Trophoblast cell (in vitro differentiated cells and primary cell): ENCODE measurements at regions not wholly inside any gene's neighbourhood (a gene's known extent, or its start where the extent isn't known, plus 50 kb on each side); places are given as distances from the start of the nearest gene placed in this dataset.
"Not testable (repeated sequence)": the region's sequence is repeated elsewhere in the genome, so short reads cannot be mapped to it uniquely, and the experiment has no call there.

ENCODE experiments used
- DNase-seq, 2 donors: peaks; one replicate each; pipeline ENCODE4 v3.0.0-alpha.2; 2016
- H2AFZ ChIP-seq: 2 replicates; pipeline ENCODE4 v1.6.1; 2013; ENCODE audit warnings: low read length, moderate library complexity, mild to moderate bottlenecking; ENCODE audit not compliant: insufficient read depth, poor library complexity
- H2AK5ac ChIP-seq: 2 replicates; pipeline ENCODE4 v1.6.1; 2013; ENCODE audit warnings: mild to moderate bottlenecking, low read length
- H2BK120ac ChIP-seq: 2 replicates; pipeline ENCODE4 v1.6.1; 2013; ENCODE audit warnings: low read length, mild to moderate bottlenecking, moderate library complexity; ENCODE audit not compliant: insufficient read depth, poor library complexity
- H2BK12ac ChIP-seq: 2 replicates; pipeline ENCODE4 v1.6.1; 2013; ENCODE audit warnings: mild to moderate bottlenecking, low read length, moderate library complexity
- H2BK5ac ChIP-seq: 2 replicates; pipeline ENCODE4 v1.6.1; 2013; ENCODE audit warnings: low read length, low read depth, moderate library complexity, mild to moderate bottlenecking; ENCODE audit not compliant: poor library complexity
- H3K14ac ChIP-seq: 2 replicates; pipeline ENCODE4 v1.6.1; 2013; ENCODE audit warnings: mild to moderate bottlenecking, low read length
- H3K18ac ChIP-seq: 2 replicates; pipeline ENCODE4 v1.6.1; 2013; ENCODE audit warnings: mild to moderate bottlenecking, low read length
- H3K23ac ChIP-seq: 2 replicates; pipeline ENCODE4 v1.6.1; 2013; ENCODE audit warnings: low read length
- H3K27ac ChIP-seq: 2 replicates; pipeline ENCODE4 v1.5.1; 2013; ENCODE audit warnings: low read depth, mild to moderate bottlenecking, inconsistent platforms, low read length, moderate library complexity
- H3K27me3 ChIP-seq: 2 replicates; pipeline ENCODE4 v1.6.1; 2013; ENCODE audit warnings: inconsistent platforms, mild to moderate bottlenecking, low read length, moderate library complexity; ENCODE audit not compliant: insufficient read depth
- H3K36me3 ChIP-seq, 2 experiments: 1 replicate in 1 of 2; 2 replicates in 1 of 2; pipeline ENCODE4 v1.6.1; 2013; ENCODE audit warnings: low read length in 2 of 2, mild to moderate bottlenecking in 2 of 2, moderate library complexity in 1 of 2; ENCODE audit not compliant: insufficient read depth in 2 of 2, control insufficient read depth in 1 of 2
- H3K4ac ChIP-seq: 2 replicates; pipeline ENCODE4 v1.6.1; 2013; ENCODE audit warnings: low read depth, mild to moderate bottlenecking, low read length, moderate library complexity
- H3K4me1 ChIP-seq, 2 experiments: 1 replicate in 1 of 2; 2 replicates in 1 of 2; pipeline ENCODE4 v1.6.1; 2013; ENCODE audit warnings: low read length in 2 of 2, mild to moderate bottlenecking in 2 of 2, moderate library complexity in 1 of 2; ENCODE audit not compliant: insufficient read depth in 2 of 2, control insufficient read depth in 1 of 2
- H3K4me2 ChIP-seq: 2 replicates; pipeline ENCODE4 v1.6.1; 2013; ENCODE audit warnings: inconsistent platforms, mild to moderate bottlenecking, low read length, moderate library complexity
- H3K4me3 ChIP-seq: 2 replicates; pipeline ENCODE4 v1.5.1; 2013; ENCODE audit warnings: mild to moderate bottlenecking, low read depth, low read length, inconsistent platforms
- H3K79me1 ChIP-seq: one replicate; pipeline ENCODE4 v1.6.1; 2013; ENCODE audit warnings: low read length
- H3K79me2 ChIP-seq: 2 replicates; pipeline ENCODE4 v1.6.1; 2013; ENCODE audit warnings: low read length, mild to moderate bottlenecking; ENCODE audit not compliant: control insufficient read depth, insufficient read depth, poor library complexity
- H3K9ac ChIP-seq: 2 replicates; pipeline ENCODE4 v1.6.1; 2013; ENCODE audit warnings: mild to moderate bottlenecking, low read length
- H3K9me3 ChIP-seq: 2 replicates; pipeline ENCODE4 v1.6.1; 2013; ENCODE audit warnings: low read depth, mild to moderate bottlenecking, control low read depth, inconsistent platforms, low read length; ENCODE audit not compliant: insufficient read depth
- H4K12ac ChIP-seq: 2 replicates; pipeline ENCODE4 v1.6.1; 2013; ENCODE audit warnings: low read depth, mild to moderate bottlenecking, low read length, moderate library complexity
- H4K8ac ChIP-seq: 2 replicates; pipeline ENCODE4 v1.6.1; 2013; ENCODE audit warnings: low read depth, mild to moderate bottlenecking, low read length, moderate library complexity
- H4K91ac ChIP-seq: one replicate; pipeline ENCODE4 v1.6.1; 2013; ENCODE audit warnings: low read depth, mild to moderate bottlenecking, low read length, moderate library complexity
- WGBS: extraction: QIAGEN DNeasy Blood & Tissue Kit; methylation state at CpG from one replicate; pipeline ENCODE4 v1.1.7; 2013; ENCODE audit warnings: missing lambda C conversion rate; ENCODE audit not compliant: insufficient read length, insufficient coverage; ENCODE audit errors: extremely low coverage; 5-methylcytosine and 5-hydroxymethylcytosine counted together

DNA sequence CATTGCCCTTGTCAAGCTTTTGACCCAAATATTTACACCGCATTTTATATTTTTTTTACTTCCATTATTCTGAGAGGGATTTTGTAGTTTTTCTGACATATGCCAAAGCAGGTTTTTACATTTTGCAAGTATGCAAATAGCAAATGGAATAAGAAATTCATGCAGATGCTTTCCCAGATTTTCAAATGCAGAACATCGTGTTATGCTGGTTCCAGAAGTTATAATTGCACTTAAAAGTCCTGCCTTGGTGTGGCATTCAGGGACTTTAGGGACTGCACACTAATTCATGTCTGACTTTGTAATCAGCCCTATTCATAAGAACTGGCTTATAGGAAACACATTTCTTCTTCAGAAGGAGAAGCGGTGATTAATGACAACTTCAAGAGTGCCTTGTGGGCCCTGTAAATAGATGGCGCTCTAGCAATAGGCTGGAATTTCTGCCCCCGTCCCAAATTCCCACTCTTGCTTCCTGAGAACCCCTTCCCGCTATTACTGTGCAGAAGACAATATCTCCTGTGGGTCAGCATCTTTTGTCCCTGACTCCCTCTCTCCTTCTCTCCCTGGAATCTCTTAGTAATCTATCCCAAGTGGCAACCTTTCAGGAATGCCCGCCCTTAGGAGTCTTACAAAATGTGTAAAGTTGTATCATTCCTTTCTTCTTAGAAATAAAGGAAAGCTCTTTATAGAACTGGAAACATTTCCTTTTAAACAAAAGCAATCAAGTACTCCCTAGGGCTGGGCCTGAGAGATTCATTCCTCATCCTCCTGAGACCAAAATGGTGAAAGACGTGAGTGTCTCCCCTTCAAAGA lies 264.0 kb downstream of the INHBA start:
- H4K12ac ChIP-seq, result no peak overlapping the region
- H3K79me1 ChIP-seq, result no peaks in the 10 kb centered on the region
- no peak overlapping the region for H3K18ac ChIP-seq
- no peak for DNase-seq
- H3K9ac ChIP-seq, result no peak overlapping the region
- no peak overlapping the region for H3K23ac ChIP-seq
- no peak overlapping the region for H4K91ac ChIP-seq
- H2BK5ac ChIP-seq, result no peak overlapping the region
- no peak overlapping the region for H3K4me3 ChIP-seq
- H2AFZ ChIP-seq, result no peak overlapping the region
- H2AK5ac ChIP-seq, result peak overlapping the region; percentile 47
- WGBS, result no CpG with 5 or more reads among the region's 8 CpGs
- no peak overlapping the region for H2BK120ac ChIP-seq
- no peak overlapping the region for H3K27ac ChIP-seq
- no peak overlapping the region for H3K4ac ChIP-seq
- no peak overlapping the region for H3K4me2 ChIP-seq
- no peak overlapping the region for H2BK12ac ChIP-seq
- peaks cover 0 to 2% of the 10 kb centered on the region in 2 experiments for H3K4me1 ChIP-seq
- no peaks in the 10 kb centered on the region for H3K79me2 ChIP-seq
- no peak overlapping the region for H4K8ac ChIP-seq
- no peaks in the 10 kb centered on the region for H3K36me3 ChIP-seq
- H3K9me3 ChIP-seq, result no peaks in the 10 kb centered on the region
- H3K14ac ChIP-seq, result no peak overlapping the region
- no peaks in the 10 kb centered on the region for H3K27me3 ChIP-seq

DNA sequence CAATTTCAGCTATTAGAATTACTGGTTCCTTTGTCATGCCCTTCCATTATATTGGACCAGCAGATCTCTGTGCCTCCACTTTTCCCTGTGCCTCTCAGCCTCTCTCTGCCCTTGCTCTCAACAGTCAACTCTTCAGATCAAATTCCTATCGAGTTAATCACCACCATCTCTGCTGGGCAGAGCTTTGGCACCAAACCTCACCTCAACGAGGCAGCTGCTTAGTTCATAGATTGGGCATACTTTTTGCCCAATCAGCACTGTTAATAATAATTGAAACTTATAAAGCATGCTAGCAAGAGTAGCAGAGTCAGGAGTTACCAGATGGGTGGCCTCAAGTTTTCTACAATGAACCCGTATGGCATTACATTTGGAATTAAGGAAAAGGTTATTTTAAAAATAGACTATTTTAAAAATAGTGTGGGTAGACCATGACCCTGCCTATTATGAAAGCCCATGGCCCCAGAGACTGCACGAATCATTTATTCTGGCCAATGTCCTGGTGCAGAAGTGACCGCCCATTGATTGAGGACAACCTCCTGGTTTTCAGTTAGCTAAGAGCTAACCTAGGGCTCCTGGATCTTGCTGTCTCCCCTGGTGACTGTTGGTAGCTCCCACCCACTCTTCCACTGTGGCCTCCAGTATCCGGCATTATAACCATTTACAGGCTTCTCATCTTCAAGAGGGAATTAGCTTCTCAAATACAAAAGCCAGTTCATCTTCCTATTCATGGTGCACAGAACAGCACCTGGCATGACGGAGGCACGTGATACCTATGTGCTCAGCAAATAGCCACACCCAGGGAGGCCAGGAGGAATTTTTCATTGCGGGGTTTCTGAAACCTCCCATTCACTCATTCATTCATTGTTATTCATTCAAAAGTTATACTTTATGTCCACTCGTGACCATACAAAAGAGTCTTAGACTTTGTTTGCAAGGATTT lies 265.4 kb downstream of the INHBA start:
- Histone ChIP-seq H3K36me3 (no peaks in the 10 kb centered on the region), H3K27me3 (no peaks in the 10 kb centered on the region), H2BK120ac (no peak overlapping the region), H2AFZ (no peak overlapping the region), H3K27ac (no peak overlapping the region), H3K4me3 (no peak overlapping the region), H3K9me3 (no peaks in the 10 kb centered on the region), H4K12ac (no peak overlapping the region), H3K4ac (no peak overlapping the region), H2AK5ac (no peak overlapping the region), H3K4me1 (peaks cover 0 to 2% of the 10 kb centered on the region in 2 experiments), H3K79me1 (no peaks in the 10 kb centered on the region), H2BK12ac (no peak overlapping the region), H3K79me2 (no peaks in the 10 kb centered on the region), H3K23ac (no peak overlapping the region), H3K4me2 (no peak overlapping the region), H3K14ac (no peak overlapping the region), H3K18ac (no peak overlapping the region), H4K8ac (no peak overlapping the region), H3K9ac (no peak overlapping the region), H2BK5ac (no peak overlapping the region), H4K91ac (no peak overlapping the region)
- WGBS, result no CpG with 5 or more reads among the region's 10 CpGs
- DNase-seq, result no peak

DNA sequence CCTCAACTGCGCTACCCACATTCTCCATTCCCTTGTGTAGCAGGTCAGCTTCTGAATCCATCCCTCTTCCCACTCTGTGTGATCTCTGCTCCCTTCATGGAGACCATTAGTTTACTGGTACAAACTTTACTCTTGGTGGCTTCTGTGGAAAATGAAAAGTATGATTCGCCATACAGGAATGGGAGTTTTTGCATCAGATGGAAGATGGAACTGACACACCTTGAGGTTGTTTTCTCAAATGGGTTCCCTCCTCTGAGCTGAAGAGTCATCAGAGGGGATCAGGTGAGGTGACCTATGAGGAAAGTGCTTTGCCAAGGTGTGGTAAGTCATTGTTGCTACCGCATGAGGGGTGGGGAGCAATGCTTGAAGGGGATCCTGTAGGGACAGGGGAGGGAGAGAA lies 266.8 kb downstream of the INHBA start:
- WGBS, result no CpG with 5 or more reads among the region's 3 CpGs
- Histone ChIP-seq H4K12ac (no peak overlapping the region), H3K27me3 (no peaks in the 10 kb centered on the region), H2AK5ac (no peak overlapping the region), H3K27ac (no peak overlapping the region), H3K4me3 (no peak overlapping the region), H2BK5ac (no peak overlapping the region), H4K8ac (no peak overlapping the region), H4K91ac (no peak overlapping the region), H2BK12ac (no peak overlapping the region), H3K18ac (no peak overlapping the region), H3K23ac (no peak overlapping the region), H3K9me3 (no peaks in the 10 kb centered on the region), H3K79me1 (no peaks in the 10 kb centered on the region), H3K14ac (no peak overlapping the region), H3K36me3 (no peaks in the 10 kb centered on the region), H3K4me1 (peaks cover 0 to 2% of the 10 kb centered on the region in 2 experiments), H3K4ac (no peak overlapping the region), H3K79me2 (no peaks in the 10 kb centered on the region), H3K9ac (no peak overlapping the region), H3K4me2 (no peak overlapping the region), H2BK120ac (no peak overlapping the region), H2AFZ (no peak overlapping the region)
- no peak for DNase-seq

DNA sequence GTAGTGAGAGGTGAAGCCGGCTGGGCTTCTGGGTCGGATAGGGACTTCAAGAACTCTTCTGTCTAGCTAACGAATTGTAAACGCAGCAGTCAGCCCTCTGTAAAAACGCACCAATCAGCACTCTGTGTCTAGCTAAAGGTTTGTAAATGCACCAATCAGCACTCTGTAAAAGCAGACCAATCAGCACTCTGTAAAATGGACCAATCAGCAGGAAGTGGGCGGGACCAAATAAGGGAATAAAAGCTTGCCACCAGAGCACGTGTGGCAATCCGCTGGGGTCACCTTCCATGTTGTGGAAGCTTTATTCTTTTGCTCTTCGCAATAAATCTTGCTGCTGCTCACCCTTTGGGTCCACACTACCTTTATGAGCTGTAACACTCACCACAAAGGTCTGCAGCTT lies 267.9 kb downstream of the INHBA start:
- H3K9ac ChIP-seq, H2AK5ac ChIP-seq, H3K9me3 ChIP-seq, H3K4me3 ChIP-seq, H3K4ac ChIP-seq, H3K79me1 ChIP-seq, H2BK5ac ChIP-seq, H3K4me2 ChIP-seq, H4K12ac ChIP-seq, H3K14ac ChIP-seq, H3K27me3 ChIP-seq, H3K27ac ChIP-seq, H4K91ac ChIP-seq, H4K8ac ChIP-seq, H3K4me1 ChIP-seq, H3K23ac ChIP-seq, H2BK120ac ChIP-seq, H2AFZ ChIP-seq, H3K36me3 ChIP-seq, DNase-seq, H3K79me2 ChIP-seq, H3K18ac ChIP-seq, H2BK12ac ChIP-seq: not testable (repeated sequence)
- WGBS, result no CpG with 5 or more reads among the region's 9 CpGs
